SK-N-SH (cell line): ENCODE measurements at regions not wholly inside any gene's neighbourhood (a gene's known extent, or its start where the extent isn't known, plus 50 kb on each side); places are given as distances from the start of the nearest gene placed in this dataset.

Source experiments
- CTCF ChIA-PET: fragments of 300-600, 350-600 bp; formaldehyde crosslinking; extraction: SDS; loops from one replicate; lab custom pipeline; 2021; lab: Yijun Ruan, JAX
- POLR2A ChIA-PET: fragments of 350-600 bp; sonication (Branson Sonifier 250); formaldehyde crosslinking; extraction: SDS; loops from one replicate; lab custom pipeline; 2020; ENCODE audit warnings: antibody characterized with exemption, inconsistent platforms; lab: Yijun Ruan, JAX
- DNase-seq: peaks from one replicate; pipeline ENCODE4 v3.0.0; 2012
- H2AFZ ChIP-seq: fragments of 200-600 bp; sonication (generic); 2 replicates; pipeline ENCODE4 v1.8.1; 2016; ENCODE audit warnings: antibody characterized with exemption, mild to moderate bottlenecking, low read depth
- H3F3A ChIP-seq: fragments of 200-600 bp; sonication (generic); replicated peaks from 2 replicates; pipeline ENCODE3; 2016; ENCODE audit warnings: antibody characterized with exemption, mild to moderate bottlenecking; ENCODE audit not compliant: insufficient read depth
- H3K27ac ChIP-seq, 2 experiments: fragments of 200-500 bp in 1 of 2; fragments of 200-600 bp in 1 of 2; sonication (Bioruptor generic) in 1 of 2; sonication (generic), shearing (Covaris generic) in 1 of 2; 2 replicates each; pipeline versions ENCODE4 v1.5.1 to v1.6.1; 2014 to 2016; ENCODE audit warnings: low read depth in 2 of 2, inconsistent platforms in 1 of 2, low read length in 1 of 2, mild to moderate bottlenecking in 1 of 2, mixed read lengths in 1 of 2
- H3K27me3 ChIP-seq: fragments of 200-600 bp; sonication (generic), shearing (Covaris generic); 2 replicates; pipeline ENCODE4 v1.6.1; 2016; ENCODE audit warnings: mixed run types; ENCODE audit not compliant: insufficient read depth
- H3K36me3 ChIP-seq, 2 experiments: fragments of 200-500 bp in 1 of 2; fragments of 200-600 bp in 1 of 2; sonication (Bioruptor generic) in 1 of 2; sonication (generic) in 1 of 2; replicated peaks in 1 of 2; 2 replicates each; pipeline versions ENCODE3 to v1.5.1; 2014 to 2016; ENCODE audit warnings: low read length in 1 of 2, mild to moderate bottlenecking in 1 of 2; ENCODE audit not compliant: insufficient read depth in 2 of 2, control insufficient read depth in 1 of 2
- H3K4me1 ChIP-seq, 2 experiments: fragments of 200-500 bp in 1 of 2; fragments of 200-600 bp in 1 of 2; sonication (Bioruptor generic) in 1 of 2; sonication (generic), shearing (Covaris generic) in 1 of 2; 2 replicates each; pipeline versions ENCODE4 v1.5.1 to v1.6.1; 2014 to 2016; ENCODE audit warnings: low read depth in 1 of 2, low read length in 1 of 2, mixed run types in 1 of 2; ENCODE audit not compliant: insufficient read depth in 2 of 2, control insufficient read depth in 1 of 2
- H3K4me2 ChIP-seq: fragments of 200-600 bp; sonication (generic), shearing (Covaris generic); 2 replicates; pipeline ENCODE4 v1.6.1; 2017; ENCODE audit warnings: mixed run types
- H3K4me3 ChIP-seq, 2 experiments: fragments of 200-500 bp in 1 of 2; fragments of 200-600 bp in 1 of 2; sonication (Bioruptor generic) in 1 of 2; sonication (generic), shearing (Covaris generic) in 1 of 2; 2 replicates each; pipeline versions ENCODE4 v1.5.1 to v1.8.1; 2014 to 2016; ENCODE audit warnings: low read depth in 2 of 2, inconsistent platforms in 1 of 2, low read length in 1 of 2, mild to moderate bottlenecking in 1 of 2, mixed read lengths in 1 of 2, moderate library complexity in 1 of 2
- H3K79me2 ChIP-seq: fragments of 200-600 bp; sonication (generic); 2 replicates; pipeline ENCODE4 v1.8.1; 2017; ENCODE audit warnings: mild to moderate bottlenecking; ENCODE audit not compliant: insufficient read depth
- H3K9ac ChIP-seq: fragments of 200-600 bp; sonication (generic); 2 replicates; pipeline ENCODE4 v1.6.1; 2017; ENCODE audit warnings: mixed run types
- H3K9me2 ChIP-seq: fragments of 200-600 bp; sonication (generic); 2 replicates; pipeline ENCODE4 v1.6.1; 2017; ENCODE audit warnings: mixed run types
- H3K9me3 ChIP-seq: fragments of 200-600 bp; sonication (generic); 2 replicates; pipeline ENCODE4 v1.6.1; 2017; ENCODE audit warnings: mixed run types, mild to moderate bottlenecking, moderate library complexity
- H4K20me1 ChIP-seq: fragments of 200-600 bp; sonication (generic); 2 replicates; pipeline ENCODE4 v1.6.1; 2017; ENCODE audit warnings: mild to moderate bottlenecking, mixed run types; ENCODE audit not compliant: insufficient read depth
- CTCF ChIP-seq: fragments of 200-600 bp; sonication (generic); IDR thresholded peaks from 2 replicates; pipeline ENCODE4 v1.6.1; 2017; ENCODE audit warnings: antibody characterized with exemption, mild to moderate bottlenecking, moderate library complexity
- EP300 ChIP-seq, 2 experiments: IDR thresholded peaks; 2 replicates each; pipeline versions ENCODE4 v1.4.0 to v1.6.1; 2012; ENCODE audit warnings: borderline replicate concordance in 1 of 2, low read depth in 1 of 2, low read length in 1 of 2
- EZH2phosphoT487 ChIP-seq: fragments of 200-600 bp; sonication (generic); IDR thresholded peaks from 2 replicates; pipeline ENCODE4 v1.6.1; 2017; ENCODE audit warnings: low read depth, mixed run types, mild to moderate bottlenecking, antibody characterized with exemption, moderate library complexity, borderline replicate concordance
- FOSL2 ChIP-seq: IDR thresholded peaks from 2 replicates; pipeline ENCODE4 v1.4.0; 2012; ENCODE audit warnings: low read depth, mild to moderate bottlenecking, moderate library complexity, borderline replicate concordance
- FOXJ3 ChIP-seq: sonication (generic); formaldehyde crosslinking; IDR thresholded peaks from 2 replicates; pipeline ENCODE4 v1.5.1; 2020; ENCODE audit warnings: mild to moderate bottlenecking, missing genetic modification reagents
- GABPA ChIP-seq: IDR thresholded peaks from 2 replicates; pipeline ENCODE4 v1.4.0; 2012; ENCODE audit warnings: low read depth, mild to moderate bottlenecking
- IRF3 ChIP-seq: fragments of 150-350 bp; IDR thresholded peaks from 2 replicates; pipeline ENCODE4 v1.6.1; 2016; ENCODE audit warnings: mild to moderate bottlenecking, low read depth, low read length
- JUND ChIP-seq: IDR thresholded peaks from 2 replicates; pipeline ENCODE4 v1.4.0; 2012
- MAX ChIP-seq: IDR thresholded peaks from 2 replicates; pipeline ENCODE4 v1.4.0; 2012; ENCODE audit warnings: low read depth
- NFIC ChIP-seq: IDR thresholded peaks from 2 replicates; pipeline ENCODE4 v1.4.0; 2012; ENCODE audit warnings: borderline replicate concordance
- NRF1 ChIP-seq: IDR thresholded peaks from 2 replicates; pipeline ENCODE4 v1.6.1; 2012; ENCODE audit warnings: low read depth, mild to moderate bottlenecking, low read length
- PBX3 ChIP-seq: IDR thresholded peaks from 2 replicates; pipeline ENCODE4; 2012
- POLR2AphosphoS5 ChIP-seq: IDR thresholded peaks from 2 replicates; pipeline ENCODE4 v1.6.1; 2012; ENCODE audit warnings: low read depth, low read length
- REST ChIP-seq: IDR thresholded peaks from 2 replicates; pipeline ENCODE4 v1.6.1; 2012; ENCODE audit warnings: mild to moderate bottlenecking, low read depth, low read length, moderate library complexity
- TCF12 ChIP-seq: IDR thresholded peaks from 2 replicates; pipeline ENCODE4 v1.4.0; 2012
- USF1 ChIP-seq: IDR thresholded peaks from 2 replicates; pipeline ENCODE4 v1.4.0; 2012; ENCODE audit warnings: low read depth, borderline replicate concordance
- YY1 ChIP-seq: IDR thresholded peaks from 2 replicates; pipeline ENCODE4 v1.4.0; 2012; ENCODE audit warnings: low read depth, mild to moderate bottlenecking
- WGBS: methylation state at CpG from one replicate; pipeline ENCODE4 v1.1.6; 2017; ENCODE audit warnings: low lambda C conversion rate; 5-methylcytosine and 5-hydroxymethylcytosine counted together

GRCh38 chr5:53339962-53340540 lies 140.4 kb upstream of the FST start (continued):
- TF ChIP-seq FOSL2 (no peak), FOXJ3 (CRISPR knock-in tag) (no peak), YY1 (no peak), GABPA (no peak), PBX3 (no peak), NRF1 (no peak), USF1 (no peak), EP300 (IDR thresholded peaks at IDR 0.05; ENCODE audit: borderline replicate concordance in 1 of 2, low read depth in 1 of 2, low read length in 1 of 2) (no peak)

- H4K20me1 ChIP-seq = no peaks in the 10 kb centered on the region
- H3F3A ChIP-seq = peaks cover 20% of the 10 kb centered on the region
- no peaks in the 10 kb centered on the region for H3K9me2 ChIP-seq
- no peak overlapping the region for H3K9ac ChIP-seq
- H3K27ac ChIP-seq = no peak overlapping the region
- no peak for DNase-seq
- H3K4me2 ChIP-seq = no peak overlapping the region
- H3K27me3 ChIP-seq = no peaks in the 10 kb centered on the region
- no peaks in the 10 kb centered on the region for H3K79me2 ChIP-seq
- ChIA-PET CTCF (interaction anchor here (0.8 kb wide), 1 partner anchor 10 kb away, joined by 3 read pairs; no protein-coding TSS in a partner anchor), POLR2A (no interaction called here)
- no peaks in the 10 kb centered on the region for H3K9me3 ChIP-seq
- H3K36me3 ChIP-seq = no peaks in the 10 kb centered on the region
- peaks cover 2 to 11% of the 10 kb centered on the region in 2 experiments; a peak in 2 of 4 replicates for H3K4me1 ChIP-seq
- no peak overlapping the region for H2AFZ ChIP-seq
- WGBS = 85% methylated on average over 3 of the region's 3 CpGs
- H3K4me3 ChIP-seq = no peak overlapping the region
- TF ChIP-seq TCF12 = no peak
- no peak for TF ChIP-seq POLR2AphosphoS5
- no peak for TF ChIP-seq FOSL2
- no peak for TF ChIP-seq NFIC
- TF ChIP-seq EZH2phosphoT487 = no peak
- TF ChIP-seq JUND = no peak
- TF ChIP-seq REST = no peak
- no peak for TF ChIP-seq IRF3
- TF ChIP-seq USF1 = no peak
- TF ChIP-seq CTCF = no peak
- TF ChIP-seq MAX = no peak
Observed at GRCh38 chr5:53340956-53341750, 139.3 kb upstream of the FST start.
